GM12878 (cell line): ENCODE measurements at regions not wholly inside any gene's neighbourhood (a gene's known extent, or its start where the extent isn't known, plus 50 kb on each side); places are given as distances from the start of the nearest gene placed in this dataset.

Experiments used
- EP300 ChIP-seq, 2 experiments: fragments of 150-350 bp in 1 of 2; IDR thresholded peaks; 2 replicates each; pipeline ENCODE4 v1.6.1; 2011 to 2012; ENCODE audit warnings: low read depth in 2 of 2, low read length in 2 of 2, borderline replicate concordance in 1 of 2, improper control_type of control experiment in 1 of 2, inconsistent platforms in 1 of 2; ENCODE audit not compliant: control insufficient read depth in 1 of 2
- FOXM1 ChIP-seq: IDR thresholded peaks from 2 replicates; pipeline ENCODE4 v1.6.1; 2012; ENCODE audit warnings: low read depth, mild to moderate bottlenecking, inconsistent platforms, low read length, moderate library complexity
- LARP7 ChIP-seq: fragments of 450-650 bp; IDR thresholded peaks from 2 replicates; pipeline ENCODE4 v1.6.1; 2017; ENCODE audit warnings: mild to moderate bottlenecking
- MYC ChIP-seq: IDR thresholded peaks from 2 replicates; pipeline ENCODE4 v1.6.1; 2011; ENCODE audit warnings: mild to moderate bottlenecking, low read length, moderate library complexity, inconsistent platforms; ENCODE audit not compliant: insufficient read depth, insufficient replicate concordance, insufficient read length, severe bottlenecking
- TF ChIP-seq, protein P1 (sequence below), 3 experiments: IDR thresholded peaks in 2 of 3; conservative IDR thresholded peaks in 1 of 3; 2 replicates each; pipeline ENCODE4 v1.5.1; 2011; ENCODE audit warnings: low read depth in 3 of 3, low read length in 3 of 3, mild to moderate bottlenecking in 3 of 3, control low read depth in 2 of 3, moderate library complexity in 2 of 3, inconsistent platforms in 1 of 3, mixed read lengths in 1 of 3; ENCODE audit not compliant: control insufficient read depth in 2 of 3, insufficient read depth in 1 of 3; ENCODE audit errors: extremely low read depth in 1 of 3

- TF ChIP-seq, protein P1, sequence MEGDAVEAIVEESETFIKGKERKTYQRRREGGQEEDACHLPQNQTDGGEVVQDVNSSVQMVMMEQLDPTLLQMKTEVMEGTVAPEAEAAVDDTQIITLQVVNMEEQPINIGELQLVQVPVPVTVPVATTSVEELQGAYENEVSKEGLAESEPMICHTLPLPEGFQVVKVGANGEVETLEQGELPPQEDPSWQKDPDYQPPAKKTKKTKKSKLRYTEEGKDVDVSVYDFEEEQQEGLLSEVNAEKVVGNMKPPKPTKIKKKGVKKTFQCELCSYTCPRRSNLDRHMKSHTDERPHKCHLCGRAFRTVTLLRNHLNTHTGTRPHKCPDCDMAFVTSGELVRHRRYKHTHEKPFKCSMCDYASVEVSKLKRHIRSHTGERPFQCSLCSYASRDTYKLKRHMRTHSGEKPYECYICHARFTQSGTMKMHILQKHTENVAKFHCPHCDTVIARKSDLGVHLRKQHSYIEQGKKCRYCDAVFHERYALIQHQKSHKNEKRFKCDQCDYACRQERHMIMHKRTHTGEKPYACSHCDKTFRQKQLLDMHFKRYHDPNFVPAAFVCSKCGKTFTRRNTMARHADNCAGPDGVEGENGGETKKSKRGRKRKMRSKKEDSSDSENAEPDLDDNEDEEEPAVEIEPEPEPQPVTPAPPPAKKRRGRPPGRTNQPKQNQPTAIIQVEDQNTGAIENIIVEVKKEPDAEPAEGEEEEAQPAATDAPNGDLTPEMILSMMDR (IDR thresholded peaks at IDR 0.05 in 2 of 3, conservative IDR thresholded peaks at IDR 0.05 in 1 of 3; ENCODE audit: control insufficient read depth in 2 of 3, extremely low read depth in 1 of 3, insufficient read depth in 1 of 3, low read depth in 3 of 3, low read length in 3 of 3): no peak
- TF ChIP-seq EP300 (IDR thresholded peaks at IDR 0.05; ENCODE audit: borderline replicate concordance in 1 of 2, control insufficient read depth in 1 of 2, low read depth in 2 of 2, low read length in 2 of 2) (no peak), MYC (no peak), FOXM1 (no peak), LARP7 (no peak)
These were observed 96.4 kb downstream of the TMEM212 start for GRCh38 chr3:171939578-171939977.
